K562 (cell line): ENCODE measurements at regions not wholly inside any gene's neighbourhood (a gene's known extent, or its start where the extent isn't known, plus 50 kb on each side); places are given as distances from the start of the nearest gene placed in this dataset.

Experiments
- ATAC-seq: fragments of 200-7000 bp; cut with Tn5 transposase; 3 replicates; pipeline ENCODE4 v1.9.1; 2020; ENCODE audit warnings: moderate library complexity
- BruUV-seq: library from RNA; stranded (reverse); fragments of 400-500 nt; replicated peaks from 2 replicates; lab custom pipeline; 2021; lab: Mats Ljungman, UMichigan
- CTCF ChIA-PET: fragments of 300-600 bp; formaldehyde crosslinking; extraction: SDS; loops from one replicate; lab custom pipeline; 2021; ENCODE audit warnings: low intra/inter-chr PET ratio; lab: Yijun Ruan, JAX
- POLR2A ChIA-PET: fragments of 300-600, 350-650 bp; sonication (Branson Sonifier 250); formaldehyde crosslinking; extraction: SDS; loops from one replicate; lab custom pipeline; 2021; ENCODE audit warnings: antibody characterized with exemption, inconsistent platforms; lab: Yijun Ruan, JAX
- DNase-seq, 4 experiments: peaks; one replicate each; pipeline versions ENCODE4 v3.0.0 to v3.0.0-alpha.2; 2011 to 2018; ENCODE audit warnings: low spot score in 3 of 4, mixed read lengths in 3 of 4; ENCODE audit errors: extremely low read depth in 1 of 4
- FAIRE-seq: peaks from 2 replicates; lab custom pipeline; 2011; peaks lifted over from hg19 to GRCh38; lab: Jason Lieb, UNC
- H2AFZ ChIP-seq: 2 replicates; pipeline ENCODE4 v1.6.0; 2011; ENCODE audit warnings: low read depth, low read length, control low read depth, inconsistent platforms
- H3K27ac ChIP-seq: fragments of 200-600 bp; 3 replicates; pipeline ENCODE4 v1.8.0; 2011; ENCODE audit warnings: low read depth, mild to moderate bottlenecking, control low read depth, inconsistent platforms, low read length, moderate library complexity, mixed read lengths; ENCODE audit errors: extremely low read depth
- H3K27me3 ChIP-seq, 2 experiments: fragments of 300-600 bp in 1 of 2; 2 replicates in 1 of 2; 3 replicates in 1 of 2; pipeline versions ENCODE4 v1.6.0 to v1.8.0; 2011; ENCODE audit warnings: inconsistent platforms in 2 of 2, low read length in 2 of 2, mild to moderate bottlenecking in 1 of 2, mixed read lengths in 1 of 2, moderate library complexity in 1 of 2; ENCODE audit not compliant: control insufficient read depth in 2 of 2, insufficient read depth in 2 of 2
- H3K36me3 ChIP-seq: fragments of 300-600 bp; 3 replicates; pipeline ENCODE4 v1.8.0; 2011; ENCODE audit warnings: mild to moderate bottlenecking, low read length, inconsistent platforms; ENCODE audit not compliant: control insufficient read depth, insufficient read depth
- H3K4me1 ChIP-seq, 2 experiments: fragments of 200-600 bp in 1 of 2; replicated peaks in 1 of 2; 2 replicates in 1 of 2; 3 replicates in 1 of 2; pipeline versions ENCODE4 v1.5.1 to v1.8.0; 2011; ENCODE audit warnings: inconsistent platforms in 2 of 2, low read length in 2 of 2, mild to moderate bottlenecking in 1 of 2, mixed read lengths in 1 of 2, moderate library complexity in 1 of 2; ENCODE audit not compliant: control insufficient read depth in 2 of 2, insufficient read depth in 2 of 2
- H3K4me2 ChIP-seq: 2 replicates; pipeline ENCODE4 v1.6.1; 2011; ENCODE audit warnings: low read length, control low read depth, inconsistent platforms, mixed read lengths; ENCODE audit not compliant: insufficient read depth
- H3K4me3 ChIP-seq: fragments of 200-600 bp; sonication (generic), shearing (Covaris generic); 2 replicates; pipeline ENCODE4 v1.5.1; 2016; ENCODE audit warnings: control low read depth, inconsistent platforms
- H3K79me2 ChIP-seq: fragments of 200-600 bp; 3 replicates; pipeline ENCODE4 v1.8.0; 2011; ENCODE audit warnings: low read length, inconsistent platforms; ENCODE audit not compliant: control insufficient read depth, insufficient read depth
- H3K9ac ChIP-seq, 2 experiments: 2 replicates each; pipeline versions ENCODE4 v1.6.0 to v1.6.1; 2011; ENCODE audit warnings: low read depth in 2 of 2, low read length in 2 of 2, control low read depth in 1 of 2, inconsistent platforms in 1 of 2, mild to moderate bottlenecking in 1 of 2, mixed read lengths in 1 of 2; ENCODE audit not compliant: insufficient read depth in 1 of 2
- H3K9me1 ChIP-seq: one replicate; pipeline ENCODE4 v1.6.0; 2011; ENCODE audit warnings: inconsistent platforms, mild to moderate bottlenecking, low read length, moderate library complexity; ENCODE audit not compliant: control insufficient read depth, insufficient read depth
- H3K9me3 ChIP-seq: replicated peaks from 2 replicates; pipeline ENCODE4 v1.5.1; 2011; ENCODE audit warnings: low read depth, low read length, inconsistent platforms; ENCODE audit not compliant: control insufficient read depth, insufficient read depth
- H4K20me1 ChIP-seq: replicated peaks from 2 replicates; pipeline ENCODE4 v1.6.1; 2011; ENCODE audit warnings: low read length, inconsistent platforms, mixed read lengths; ENCODE audit not compliant: control insufficient read depth, insufficient read depth
- CBX8 ChIP-seq: fragments of 200-600 bp; sonication (generic); IDR thresholded peaks from 2 replicates; pipeline ENCODE4 v1.6.1; 2012; ENCODE audit warnings: borderline replicate concordance, mixed run types, low read depth, mild to moderate bottlenecking, moderate library complexity, mixed read lengths, low read length, control low read depth, inconsistent platforms; ENCODE audit not compliant: poor library complexity, severe bottlenecking; ENCODE audit errors: extremely low read depth
- FOXO4 ChIP-seq: fragments of 450-650 bp; formaldehyde crosslinking; IDR thresholded peaks from 2 replicates; pipeline ENCODE4 v1.4.0; 2020; ENCODE audit warnings: mild to moderate bottlenecking, moderate library complexity
- ZNF253 ChIP-seq: fragments of 250-450 bp; sonication (Bioruptor Pico); conservative IDR thresholded peaks from 2 replicates; pipeline ENCODE4 v1.6.1; 2021; ENCODE audit warnings: mild to moderate bottlenecking
- WGBS: fragments of 100-300 bp; shearing (Covaris generic); methylation state at CpG from one replicate; pipeline ENCODE4 v1.1.6; 2016; ENCODE audit warnings: low coverage, mixed read lengths; ENCODE audit not compliant: insufficient coverage; ENCODE audit errors: missing lambda C conversion rate; 5-methylcytosine and 5-hydroxymethylcytosine counted together
- in situ Hi-C: fragments of 300-500 bp; cut with MboI; formaldehyde crosslinking; loops from 4 replicates; pipeline ENCODE4 v1.15.0; 2018; ENCODE audit warnings: inconsistent platforms, mixed read lengths
- intact Hi-C: fragments of 100-400 bp; cut with micrococcal nuclease; formaldehyde crosslinking; loops from 2 replicates; pipeline ENCODE4 v1.14.2; 2022

- TF ChIP-seq CBX8 (no peak), ZNF253 (CRISPR knock-in tag) (no peak)
Measured at GRCh38 chr5:168153876-168154270, 137.6 kb upstream of the WWC1 start (continued).

GRCh38 chr5:168155585-168155984 lies 135.9 kb upstream of the WWC1 start:
- DNase-seq (no peak), ATAC-seq (no peak), FAIRE-seq (no peak)
- Histone ChIP-seq H3K27ac (no peak overlapping the region), H3K4me1 (no peaks in the 10 kb centered on the region), H3K27me3 (no peaks in the 10 kb centered on the region; a peak in 2 of 5 replicates), H3K4me2 (no peak overlapping the region), H2AFZ (no peak overlapping the region), H3K79me2 (no peaks in the 10 kb centered on the region), H3K4me3 (no peak overlapping the region), H4K20me1 (no peaks in the 10 kb centered on the region), H3K9me3 (no peaks in the 10 kb centered on the region), H3K9ac (no peak overlapping the region), H3K9me1 (no peaks in the 10 kb centered on the region), H3K36me3 (no peaks in the 10 kb centered on the region)
- WGBS, result 0% methylated on average over 1 of the region's 2 CpGs
- CTCF ChIA-PET, result no interaction called here
- no peak for TF ChIP-seq FOXO4 (CRISPR knock-in tag)
- POLR2A ChIA-PET, result interaction anchor here (1.2 kb wide), 1 partner anchor 61 kb away, joined by 4 read pairs; no protein-coding TSS in a partner anchor
- in situ Hi-C loops (no loop called here), intact Hi-C loops (no loop called here)
- BruUV-seq, result no TSS peak
